HL-60 (cell line): ENCODE measurements at regions not wholly inside any gene's neighbourhood (a gene's known extent, or its start where the extent isn't known, plus 50 kb on each side); places are given as distances from the start of the nearest gene placed in this dataset.

Experiments
- GABPA ChIP-seq: IDR thresholded peaks from 2 replicates; pipeline ENCODE4 v1.6.1; 2012; ENCODE audit warnings: low read depth
- POLR2AphosphoS5 ChIP-seq: IDR thresholded peaks from 2 replicates; pipeline ENCODE4 v1.6.1; 2012; ENCODE audit warnings: low read depth
- SPI1 ChIP-seq: IDR thresholded peaks from 2 replicates; pipeline ENCODE4 v1.6.1; 2012; ENCODE audit warnings: low read depth, mild to moderate bottlenecking, borderline replicate concordance
- TF ChIP-seq, protein P1 (sequence below): IDR thresholded peaks from one replicate; pipeline ENCODE4 v1.5.1; 2011; ENCODE audit warnings: low read length, control low read depth, inconsistent platforms; ENCODE audit not compliant: insufficient read depth
- TF ChIP-seq, protein P2 (sequence below): IDR thresholded peaks from 2 replicates; pipeline ENCODE4 v1.6.1; 2012; ENCODE audit warnings: low read depth; ENCODE audit not compliant: insufficient replicate concordance

DNA sequence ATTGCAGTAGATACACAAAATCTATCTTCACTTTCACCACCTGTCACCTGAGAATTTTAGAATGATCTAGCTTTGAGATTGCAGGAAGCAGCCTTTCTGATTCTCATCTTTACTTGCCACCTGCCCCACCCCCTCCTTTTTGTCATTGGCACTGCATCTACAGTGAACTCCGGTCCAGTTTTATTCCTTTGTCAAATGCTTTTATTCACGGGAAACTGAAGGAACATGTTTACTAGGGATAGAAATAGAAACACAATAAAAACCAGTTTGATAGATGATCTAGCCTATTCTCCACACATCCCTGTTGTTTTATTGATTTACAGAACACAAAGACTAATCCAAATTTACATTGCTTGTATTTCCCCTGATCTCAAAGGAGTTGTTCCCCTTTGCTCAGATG, 471.7 kb upstream of the STXBP6 start:
- TF ChIP-seq, protein P1, sequence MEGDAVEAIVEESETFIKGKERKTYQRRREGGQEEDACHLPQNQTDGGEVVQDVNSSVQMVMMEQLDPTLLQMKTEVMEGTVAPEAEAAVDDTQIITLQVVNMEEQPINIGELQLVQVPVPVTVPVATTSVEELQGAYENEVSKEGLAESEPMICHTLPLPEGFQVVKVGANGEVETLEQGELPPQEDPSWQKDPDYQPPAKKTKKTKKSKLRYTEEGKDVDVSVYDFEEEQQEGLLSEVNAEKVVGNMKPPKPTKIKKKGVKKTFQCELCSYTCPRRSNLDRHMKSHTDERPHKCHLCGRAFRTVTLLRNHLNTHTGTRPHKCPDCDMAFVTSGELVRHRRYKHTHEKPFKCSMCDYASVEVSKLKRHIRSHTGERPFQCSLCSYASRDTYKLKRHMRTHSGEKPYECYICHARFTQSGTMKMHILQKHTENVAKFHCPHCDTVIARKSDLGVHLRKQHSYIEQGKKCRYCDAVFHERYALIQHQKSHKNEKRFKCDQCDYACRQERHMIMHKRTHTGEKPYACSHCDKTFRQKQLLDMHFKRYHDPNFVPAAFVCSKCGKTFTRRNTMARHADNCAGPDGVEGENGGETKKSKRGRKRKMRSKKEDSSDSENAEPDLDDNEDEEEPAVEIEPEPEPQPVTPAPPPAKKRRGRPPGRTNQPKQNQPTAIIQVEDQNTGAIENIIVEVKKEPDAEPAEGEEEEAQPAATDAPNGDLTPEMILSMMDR: no peak
- no peak for TF ChIP-seq SPI1
- no peak for TF ChIP-seq POLR2AphosphoS5
- TF ChIP-seq, protein P2, sequence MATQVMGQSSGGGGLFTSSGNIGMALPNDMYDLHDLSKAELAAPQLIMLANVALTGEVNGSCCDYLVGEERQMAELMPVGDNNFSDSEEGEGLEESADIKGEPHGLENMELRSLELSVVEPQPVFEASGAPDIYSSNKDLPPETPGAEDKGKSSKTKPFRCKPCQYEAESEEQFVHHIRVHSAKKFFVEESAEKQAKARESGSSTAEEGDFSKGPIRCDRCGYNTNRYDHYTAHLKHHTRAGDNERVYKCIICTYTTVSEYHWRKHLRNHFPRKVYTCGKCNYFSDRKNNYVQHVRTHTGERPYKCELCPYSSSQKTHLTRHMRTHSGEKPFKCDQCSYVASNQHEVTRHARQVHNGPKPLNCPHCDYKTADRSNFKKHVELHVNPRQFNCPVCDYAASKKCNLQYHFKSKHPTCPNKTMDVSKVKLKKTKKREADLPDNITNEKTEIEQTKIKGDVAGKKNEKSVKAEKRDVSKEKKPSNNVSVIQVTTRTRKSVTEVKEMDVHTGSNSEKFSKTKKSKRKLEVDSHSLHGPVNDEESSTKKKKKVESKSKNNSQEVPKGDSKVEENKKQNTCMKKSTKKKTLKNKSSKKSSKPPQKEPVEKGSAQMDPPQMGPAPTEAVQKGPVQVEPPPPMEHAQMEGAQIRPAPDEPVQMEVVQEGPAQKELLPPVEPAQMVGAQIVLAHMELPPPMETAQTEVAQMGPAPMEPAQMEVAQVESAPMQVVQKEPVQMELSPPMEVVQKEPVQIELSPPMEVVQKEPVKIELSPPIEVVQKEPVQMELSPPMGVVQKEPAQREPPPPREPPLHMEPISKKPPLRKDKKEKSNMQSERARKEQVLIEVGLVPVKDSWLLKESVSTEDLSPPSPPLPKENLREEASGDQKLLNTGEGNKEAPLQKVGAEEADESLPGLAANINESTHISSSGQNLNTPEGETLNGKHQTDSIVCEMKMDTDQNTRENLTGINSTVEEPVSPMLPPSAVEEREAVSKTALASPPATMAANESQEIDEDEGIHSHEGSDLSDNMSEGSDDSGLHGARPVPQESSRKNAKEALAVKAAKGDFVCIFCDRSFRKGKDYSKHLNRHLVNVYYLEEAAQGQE: no peak
- TF ChIP-seq GABPA: no peak
